ENCODE measurements at regions not wholly inside any gene's neighbourhood (a gene's known extent, or its start where the extent isn't known, plus 50 kb on each side); places are given as distances from the start of the nearest gene placed in this dataset.
A peak's percentile ranks its signal among the peaks of the same experiment; 100 is the strongest.

DNA sequence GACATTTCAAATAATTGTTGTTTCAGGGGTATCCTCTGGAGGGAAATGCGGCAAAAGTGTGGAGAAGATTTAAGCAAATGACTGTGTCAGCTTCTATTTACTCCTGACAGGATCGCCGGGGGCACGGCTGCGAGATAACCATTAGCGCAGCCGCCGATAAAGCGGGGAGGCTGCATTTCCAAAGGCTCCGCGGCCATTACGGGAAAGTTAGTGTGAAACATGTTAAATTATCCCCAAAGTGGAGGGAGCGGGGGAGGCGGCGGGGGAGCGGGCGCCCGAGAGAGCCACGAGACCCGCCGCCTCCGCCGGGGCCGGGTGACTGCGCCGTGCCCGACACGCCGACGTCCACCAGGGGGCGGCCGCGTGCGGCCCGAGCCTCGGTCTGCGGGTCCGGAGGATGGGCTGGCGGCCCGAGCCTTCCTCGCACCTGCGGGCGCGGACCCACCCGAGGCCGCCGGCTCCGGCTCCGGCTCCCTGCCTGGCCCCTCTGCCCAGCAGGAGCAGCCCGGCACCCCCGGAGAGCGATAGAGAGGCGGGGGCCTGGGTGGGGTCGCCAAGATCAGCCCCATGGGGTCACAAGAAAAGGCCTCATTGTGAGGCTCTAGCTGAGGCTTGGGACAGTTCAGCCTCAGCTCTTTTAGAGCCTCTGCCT is 74.4 kb upstream of the PAX2 start:
- peak overlapping the region; percentile 58 for H3K4me2 ChIP-seq (ENCODE audit: low read depth, low read length)
- no peak overlapping the region for H2AFZ ChIP-seq (ENCODE audit: low read length)
- no peak for FAIRE-seq
- peak; percentile 47 for TF ChIP-seq STAG1 (CRISPR knock-in tag; IDR thresholded peaks at IDR 0.05)
- no peak for TF ChIP-seq ATF7-NPFF (CRISPR knock-in tag; IDR thresholded peaks at IDR 0.05; ENCODE audit: low read depth)
- TF ChIP-seq ZNF768 (CRISPR knock-in tag; IDR thresholded peaks at IDR 0.05) = 0 out of 2 replicates have a peak, but pooled peaks have one; percentile 47
- TF ChIP-seq RBFOX2 (IDR thresholded peaks at IDR 0.05; ENCODE audit: low read depth, low read length) = no peak
- peak; percentile 54 for TF ChIP-seq XRCC5 (optimal IDR thresholded peaks at IDR 0.05; ENCODE audit: low read length)
- TF ChIP-seq ZNF326 (CRISPR knock-in tag; IDR thresholded peaks at IDR 0.05; ENCODE audit: borderline replicate concordance) = no peak
- TF ChIP-seq RORA (CRISPR knock-in tag; IDR thresholded peaks at IDR 0.05) = no peak
- TF ChIP-seq, protein P1, sequence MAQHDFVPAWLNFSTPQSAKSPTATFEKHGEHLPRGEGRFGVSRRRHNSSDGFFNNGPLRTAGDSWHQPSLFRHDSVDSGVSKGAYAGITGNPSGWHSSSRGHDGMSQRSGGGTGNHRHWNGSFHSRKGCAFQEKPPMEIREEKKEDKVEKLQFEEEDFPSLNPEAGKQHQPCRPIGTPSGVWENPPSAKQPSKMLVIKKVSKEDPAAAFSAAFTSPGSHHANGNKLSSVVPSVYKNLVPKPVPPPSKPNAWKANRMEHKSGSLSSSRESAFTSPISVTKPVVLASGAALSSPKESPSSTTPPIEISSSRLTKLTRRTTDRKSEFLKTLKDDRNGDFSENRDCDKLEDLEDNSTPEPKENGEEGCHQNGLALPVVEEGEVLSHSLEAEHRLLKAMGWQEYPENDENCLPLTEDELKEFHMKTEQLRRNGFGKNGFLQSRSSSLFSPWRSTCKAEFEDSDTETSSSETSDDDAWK (CRISPR knock-in tag; IDR thresholded peaks at IDR 0.05) = no peak
- no peak for TF ChIP-seq ZNF75D (CRISPR knock-in tag; IDR thresholded peaks at IDR 0.05; ENCODE audit: borderline replicate concordance)
- no peak for TF ChIP-seq POLR2AphosphoS2 (IDR thresholded peaks at IDR 0.05; ENCODE audit: low read depth, low read length)
- TF ChIP-seq YY1 (IDR thresholded peaks at IDR 0.05; ENCODE audit: insufficient read depth, insufficient replicate concordance, low read depth, low read length) = peak; percentile 73
- TF ChIP-seq TRIM24 (CRISPR knock-in tag; IDR thresholded peaks at IDR 0.05) = no peak
- peak; percentile 49 for TF ChIP-seq HNRNPLL (IDR thresholded peaks at IDR 0.05; ENCODE audit: low read depth, low read length, poor library complexity, severe bottlenecking)
- TF ChIP-seq, protein P2, sequence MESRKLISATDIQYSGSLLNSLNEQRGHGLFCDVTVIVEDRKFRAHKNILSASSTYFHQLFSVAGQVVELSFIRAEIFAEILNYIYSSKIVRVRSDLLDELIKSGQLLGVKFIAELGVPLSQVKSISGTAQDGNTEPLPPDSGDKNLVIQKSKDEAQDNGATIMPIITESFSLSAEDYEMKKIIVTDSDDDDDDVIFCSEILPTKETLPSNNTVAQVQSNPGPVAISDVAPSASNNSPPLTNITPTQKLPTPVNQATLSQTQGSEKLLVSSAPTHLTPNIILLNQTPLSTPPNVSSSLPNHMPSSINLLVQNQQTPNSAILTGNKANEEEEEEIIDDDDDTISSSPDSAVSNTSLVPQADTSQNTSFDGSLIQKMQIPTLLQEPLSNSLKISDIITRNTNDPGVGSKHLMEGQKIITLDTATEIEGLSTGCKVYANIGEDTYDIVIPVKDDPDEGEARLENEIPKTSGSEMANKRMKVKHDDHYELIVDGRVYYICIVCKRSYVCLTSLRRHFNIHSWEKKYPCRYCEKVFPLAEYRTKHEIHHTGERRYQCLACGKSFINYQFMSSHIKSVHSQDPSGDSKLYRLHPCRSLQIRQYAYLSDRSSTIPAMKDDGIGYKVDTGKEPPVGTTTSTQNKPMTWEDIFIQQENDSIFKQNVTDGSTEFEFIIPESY (CRISPR knock-in tag; IDR thresholded peaks at IDR 0.05) = no peak
- no peak for TF ChIP-seq IRX3 (CRISPR knock-in tag; IDR thresholded peaks at IDR 0.05; ENCODE audit: borderline replicate concordance, low read depth)
- no peak for TF ChIP-seq ZNF749 (CRISPR knock-in tag; IDR thresholded peaks at IDR 0.05; ENCODE audit: borderline replicate concordance)
- peak; percentile 96 for TF ChIP-seq ADNP (CRISPR knock-in tag; IDR thresholded peaks at IDR 0.05)
- no peak for TF ChIP-seq FOSL2 (CRISPR knock-in tag; IDR thresholded peaks at IDR 0.05)
- TF ChIP-seq ZNF446 (CRISPR knock-in tag; IDR thresholded peaks at IDR 0.05) = no peak

More for the DNA sequence above, 74.4 kb upstream of the PAX2 start:
- ATAC-seq (peak; percentile 87), DNase-seq (ENCODE audit: low spot score) (no peak)
- no peaks in the 10 kb centered on the region for H3K79me2 ChIP-seq (ENCODE audit: insufficient read depth, low read length)
- H3K27ac ChIP-seq (ENCODE audit: extremely low read length, insufficient read depth, low read length) = no peak overlapping the region
- intact Hi-C loops (cut with micrococcal nuclease; ENCODE audit: unreplicated experiment) (loop anchor here (1.0 to 2.0 kb wide), 2 partner anchors 72 to 208 kb away; no protein-coding TSS in a partner anchor), in situ Hi-C loops (cut with HindIII; ENCODE audit: extremely low pct_ligation_motif_present, low pct_unique_long_range_greater_than_20kb) (loop anchor here (5.0 kb wide), 2 partner anchors 71 to 206 kb away; no protein-coding TSS in a partner anchor)
- 0 out of 2 replicates have a peak, but pooled peaks cover 3% of the 10 kb centered on the region for H4K20me1 ChIP-seq (ENCODE audit: insufficient read depth, low read length)
- H3K4me3 ChIP-seq (replicated peaks in 1 of 3; ENCODE audit: insufficient read depth in 1 of 3, low read depth in 2 of 3, low read length in 3 of 3) = peak overlapping the region in 2 of 3 experiments; percentile 16 to 35; a peak in 3 of 6 replicates
- no peaks in the 10 kb centered on the region for H3K4me1 ChIP-seq (ENCODE audit: insufficient read depth, low read length)
- no peaks in the 10 kb centered on the region for H3K9me3 ChIP-seq (ENCODE audit: low read length)
- H3K27me3 ChIP-seq (ENCODE audit: control insufficient read depth in 1 of 2, insufficient read depth in 2 of 2, low read length in 2 of 2) = peaks cover 8 to 30% of the 10 kb centered on the region in 2 experiments
- ChIA-PET POLR2A (no interaction called here), CTCF (ENCODE audit: low intra/inter-chr PET ratio, low total read pairs) (interaction anchor here (1.0 to 2.9 kb wide), 3 partner anchors 201 to 342 kb away, joined by 3 to 18 read pairs (median 6); no protein-coding TSS in a partner anchor)
- 3% methylated on average over 21 of the region's 54 CpGs for WGBS (ENCODE audit: low lambda C conversion rate)
- BruUV-seq (replicated peaks) = no TSS peak
- no peaks in the 10 kb centered on the region for H3K36me3 ChIP-seq (replicated peaks in 1 of 2; ENCODE audit: control insufficient read depth in 1 of 2, insufficient read depth in 2 of 2, low read length in 2 of 2)
- H3K9ac ChIP-seq (ENCODE audit: insufficient read depth, low read depth, low read length) = no peak overlapping the region

Data from HepG2 (cell line).